HG03108 (cell line): ENCODE measurements at regions not wholly inside any gene's neighbourhood (a gene's known extent, or its start where the extent isn't known, plus 50 kb on each side); places are given as distances from the start of the nearest gene placed in this dataset.
"Not testable (repeated sequence)": the region's sequence is repeated elsewhere in the genome, so short reads cannot be mapped to it uniquely, and the experiment has no call there.

Source experiments
- ATAC-seq: cut with Tn5 transposase; IDR thresholded peaks from one replicate; pipeline ENCODE4 v1.9.1; 2021; ENCODE audit warnings: moderate library complexity; ENCODE audit not compliant: unreplicated experiment

GRCh38 chr4:129971419-129971818 lies 875.5 kb downstream of the C4orf33 start:
- no peak for ATAC-seq

- ATAC-seq: no peak
Observed at GRCh38 chr4:129972257-129972656, 876.3 kb downstream of the C4orf33 start.

- ATAC-seq: no peak
Observed at GRCh38 chr4:129974730-129975129, 878.8 kb downstream of the C4orf33 start.

GRCh38 chr4:129978315-129978714 lies 882.4 kb downstream of the C4orf33 start:
- ATAC-seq: no peak

- ATAC-seq: no peak
Observed at GRCh38 chr4:129988957-129989356, 893.0 kb downstream of the C4orf33 start.

GRCh38 chr4:129994715-129995114 lies 898.8 kb downstream of the C4orf33 start:
- ATAC-seq: no peak

- no peak for ATAC-seq
Observed at GRCh38 chr4:129998436-129999150, 902.6 kb downstream of the C4orf33 start.

- ATAC-seq: no peak
Observed at GRCh38 chr4:129999156-129999555, 903.2 kb downstream of the C4orf33 start.

GRCh38 chr4:130008461-130008860 lies 912.5 kb downstream of the C4orf33 start:
- no peak for ATAC-seq

- not testable (repeated sequence) for ATAC-seq
Observed at GRCh38 chr4:130012806-130013205, 916.9 kb downstream of the C4orf33 start.

- no peak for ATAC-seq
Observed at GRCh38 chr4:130021706-130022105, 925.8 kb downstream of the C4orf33 start.

- no peak for ATAC-seq
Observed at GRCh38 chr4:130023088-130023487, 927.1 kb downstream of the C4orf33 start.

- no peak for ATAC-seq
Observed at GRCh38 chr4:130025701-130026100, 929.7 kb downstream of the C4orf33 start.

GRCh38 chr4:130026185-130026584 lies 930.2 kb downstream of the C4orf33 start:
- no peak for ATAC-seq

GRCh38 chr4:130027973-130028372 lies 932.0 kb downstream of the C4orf33 start:
- no peak for ATAC-seq

GRCh38 chr4:130028552-130028951 lies 932.6 kb downstream of the C4orf33 start:
- peak; percentile 92 for ATAC-seq

GRCh38 chr4:130029442-130029841 lies 933.5 kb downstream of the C4orf33 start:
- ATAC-seq: no peak

GRCh38 chr4:130031858-130032257 lies 935.9 kb downstream of the C4orf33 start:
- no peak for ATAC-seq

- ATAC-seq: not testable (repeated sequence)
Observed at GRCh38 chr4:130033657-130034056, 937.7 kb downstream of the C4orf33 start.

- ATAC-seq: no peak
Observed at GRCh38 chr4:130034876-130035275, 938.9 kb downstream of the C4orf33 start.

- no peak for ATAC-seq
Observed at GRCh38 chr4:130035391-130035790, 939.4 kb downstream of the C4orf33 start.

GRCh38 chr4:130037866-130038265 lies 941.9 kb downstream of the C4orf33 start:
- ATAC-seq: not testable (repeated sequence)

- ATAC-seq: not testable (repeated sequence)
Observed at GRCh38 chr4:130038540-130038939, 942.6 kb downstream of the C4orf33 start.
